T-helper 1 cell treated with Interleukin-12 subunit alpha and Interleukin-12 subunit beta and Interleukin-4 antibody, amounts not matched to agents 30 ng/mL and 1 ng/mL, for 36 hours (primary cell): ENCODE measurements at regions not wholly inside any gene's neighbourhood (a gene's known extent, or its start where the extent isn't known, plus 50 kb on each side); places are given as distances from the start of the nearest gene placed in this dataset.
"Not testable (repeated sequence)": the region's sequence is repeated elsewhere in the genome, so short reads cannot be mapped to it uniquely, and the experiment has no call there.

Source experiments
- intact Hi-C: fragments of 100-400 bp; cut with micrococcal nuclease; formaldehyde crosslinking; loops from one replicate; pipeline ENCODE4 v1.15.1; 2024

GRCh38 chr12:67070604-67071003 is 198.6 kb upstream of the CAND1 start:
- intact Hi-C loops: no loop called here

DNA sequence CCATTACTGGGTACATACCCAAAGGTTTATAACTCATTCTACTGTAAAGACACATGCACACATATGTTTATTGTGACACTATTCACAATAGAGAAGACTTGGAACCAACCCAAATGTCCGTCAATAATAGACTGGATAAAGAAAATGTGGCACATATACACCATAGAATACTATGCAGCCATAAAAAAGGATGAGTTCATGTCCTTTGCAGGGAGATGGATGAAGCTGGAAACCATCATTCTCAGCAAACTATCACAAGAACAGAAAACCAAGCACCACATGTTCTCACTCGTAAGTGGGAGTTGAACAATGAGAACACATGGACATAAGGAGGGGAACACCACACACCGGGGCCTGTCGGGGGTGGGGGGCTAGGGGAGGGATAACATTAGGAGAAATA is 196.9 kb upstream of the CAND1 start:
- intact Hi-C loops: not testable (repeated sequence)

GRCh38 chr12:67073336-67073735 is 195.8 kb upstream of the CAND1 start:
- intact Hi-C loops: no loop called here

DNA sequence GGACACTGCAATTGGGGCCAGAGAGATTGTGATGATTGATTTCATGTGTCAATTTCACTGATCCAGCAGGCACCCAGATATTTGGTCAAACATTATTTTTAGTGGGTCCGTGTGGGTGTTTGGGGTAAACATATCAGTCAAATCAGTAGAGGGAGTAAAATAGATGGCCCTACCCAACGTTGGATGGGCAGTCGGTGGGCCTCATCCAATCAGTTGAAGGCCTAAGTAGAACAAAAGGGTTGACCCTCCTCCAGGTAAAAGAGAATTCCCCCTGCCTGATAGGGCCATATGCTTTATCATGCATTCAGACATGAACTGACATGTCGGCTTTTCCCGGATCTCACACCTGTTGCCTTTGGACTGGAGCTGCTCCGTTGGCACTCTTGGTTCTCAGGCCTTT is 195.1 kb upstream of the CAND1 start:
- intact Hi-C loops: no loop called here

DNA sequence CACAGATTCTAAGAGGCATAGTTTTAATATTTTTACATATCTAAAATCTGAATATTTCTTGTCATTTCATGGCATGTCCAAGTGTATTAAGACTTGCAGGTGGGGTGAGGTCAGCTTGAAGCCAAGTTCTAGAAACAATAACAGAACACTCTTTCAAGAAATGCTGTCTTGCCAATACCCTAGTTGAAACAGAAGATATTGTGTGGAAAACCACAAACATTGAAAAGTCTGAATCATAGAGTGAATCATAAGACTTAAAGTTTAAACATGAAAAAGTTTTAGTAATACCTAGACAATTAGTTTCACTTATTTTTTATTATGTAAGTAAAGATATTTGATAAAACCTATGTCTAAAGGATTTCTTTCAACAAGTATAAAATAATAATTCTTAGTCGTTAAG is 191.5 kb upstream of the CAND1 start:
- intact Hi-C loops: no loop called here

- intact Hi-C loops: no loop called here
These were observed 190.2 kb upstream of the CAND1 start for GRCh38 chr12:67078957-67079356.

DNA sequence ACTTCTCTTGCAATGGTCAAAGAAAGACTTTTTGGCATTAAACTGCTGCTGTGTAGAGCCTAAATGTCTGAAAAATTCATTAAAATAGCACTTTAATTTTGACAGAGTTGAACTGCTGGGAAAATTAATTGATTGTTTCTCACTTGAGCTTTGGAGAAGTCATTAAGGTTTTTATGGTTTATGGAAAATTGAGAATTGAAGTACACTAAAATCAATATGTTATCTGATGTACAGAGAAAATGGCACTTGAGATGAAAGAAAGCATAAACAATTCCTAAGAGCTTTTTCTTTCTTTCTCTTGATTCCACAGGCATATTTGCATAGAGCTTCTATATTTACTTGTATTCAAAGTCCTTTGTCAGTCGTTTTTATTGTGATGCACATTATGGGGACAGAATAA is 188.5 kb upstream of the CAND1 start:
- intact Hi-C loops: no loop called here

DNA sequence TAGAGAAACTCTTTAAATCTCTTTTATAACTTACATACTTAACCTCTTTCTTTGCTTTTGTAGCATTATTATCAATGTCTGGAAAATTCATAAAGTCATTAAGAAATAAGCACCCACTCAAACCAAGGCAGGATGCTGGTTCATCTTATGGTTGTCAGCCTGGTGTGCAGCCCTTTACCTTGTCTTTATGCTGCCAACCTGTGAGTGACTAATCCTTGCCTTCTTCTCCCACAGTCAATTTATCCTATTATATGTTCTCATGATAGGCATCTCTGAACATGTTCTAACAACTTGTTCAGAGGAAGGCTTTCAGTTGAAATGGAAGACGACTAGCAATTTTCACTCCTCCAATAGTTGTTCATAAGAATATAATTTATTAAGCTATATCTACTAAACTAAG is 186.9 kb upstream of the CAND1 start:
- intact Hi-C loops: no loop called here

GRCh38 chr12:67085699-67086098 is 183.5 kb upstream of the CAND1 start:
- intact Hi-C loops: no loop called here

DNA sequence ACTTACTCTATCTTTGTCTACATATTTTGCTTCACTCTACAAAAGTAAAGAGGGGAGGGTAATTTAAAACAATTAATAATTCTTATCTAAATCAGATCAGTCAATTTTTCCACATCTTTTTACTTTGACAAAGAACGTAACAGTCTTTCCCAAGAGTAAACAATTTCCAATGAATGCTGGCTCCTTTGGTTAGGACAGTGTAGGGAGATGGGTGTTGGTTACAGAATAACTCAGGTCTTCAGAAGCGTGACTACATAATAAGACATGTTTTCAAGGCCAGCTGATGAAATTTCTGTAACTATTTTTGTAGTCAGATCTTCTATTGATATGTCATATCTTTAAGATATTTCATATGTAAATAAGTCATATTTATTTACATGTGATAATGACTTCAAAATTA is 183.0 kb upstream of the CAND1 start:
- intact Hi-C loops: no loop called here

DNA sequence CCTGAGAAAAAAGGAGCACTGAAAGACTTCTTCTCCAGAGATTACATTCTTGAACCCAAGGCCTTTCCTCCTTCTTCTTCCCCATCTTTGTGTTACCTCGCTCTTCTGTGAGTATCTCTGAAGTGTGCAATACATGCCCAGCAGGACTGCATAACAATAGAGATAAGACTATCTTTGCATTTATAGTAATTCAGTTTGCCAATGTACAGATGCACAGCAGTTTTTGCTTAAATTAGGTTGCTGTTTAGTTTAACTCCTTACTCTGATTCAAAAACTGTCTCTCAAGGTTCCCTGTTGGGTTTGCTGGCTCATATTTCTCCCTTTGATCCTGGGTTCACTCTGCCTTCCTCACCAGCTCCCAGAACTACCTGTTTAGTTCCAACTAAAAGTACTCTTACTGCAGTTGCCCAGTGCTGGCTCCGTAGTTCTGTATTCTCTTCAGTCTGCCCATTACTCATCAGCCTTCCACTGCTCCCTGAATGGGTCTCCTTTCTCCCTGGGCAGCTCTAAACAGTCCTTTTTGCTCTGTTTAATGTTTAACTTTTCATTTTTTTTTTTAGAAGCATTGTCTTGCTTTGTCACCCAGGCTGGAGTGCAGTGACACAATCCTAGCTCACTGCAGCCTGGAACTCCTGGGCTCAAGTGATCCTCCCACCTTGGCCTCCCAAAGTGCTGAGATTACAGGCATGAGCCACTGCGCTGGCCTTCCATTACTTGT is 180.6 kb upstream of the CAND1 start:
- intact Hi-C loops: no loop called here

- intact Hi-C loops: no loop called here
These were observed 178.0 kb upstream of the CAND1 start for GRCh38 chr12:67091204-67091603.

GRCh38 chr12:67091678-67092077 is 177.5 kb upstream of the CAND1 start:
- intact Hi-C loops: no loop called here

DNA sequence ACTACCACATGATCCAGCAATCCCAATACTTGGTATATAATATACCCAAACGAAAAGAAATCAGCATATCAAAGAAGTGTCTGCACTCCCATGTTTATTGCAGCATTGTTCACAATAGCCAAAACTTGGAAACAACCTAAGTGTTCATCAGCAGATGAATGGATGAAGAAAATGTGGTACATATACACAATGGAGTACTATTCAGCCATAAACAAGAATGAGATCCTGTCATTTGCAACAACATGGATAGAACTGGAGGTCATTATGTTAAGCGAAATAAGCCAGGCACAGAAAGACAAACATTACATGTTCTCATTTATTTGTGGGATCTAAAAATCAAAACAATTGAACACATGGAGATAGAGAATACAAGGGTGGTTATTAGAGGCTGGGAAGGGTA is 176.2 kb upstream of the CAND1 start:
- intact Hi-C loops: not testable (repeated sequence)

- intact Hi-C loops: no loop called here
These were observed 172.4 kb upstream of the CAND1 start for GRCh38 chr12:67096533-67097318.

GRCh38 chr12:67099858-67100257 is 169.3 kb upstream of the CAND1 start:
- intact Hi-C loops: no loop called here

DNA sequence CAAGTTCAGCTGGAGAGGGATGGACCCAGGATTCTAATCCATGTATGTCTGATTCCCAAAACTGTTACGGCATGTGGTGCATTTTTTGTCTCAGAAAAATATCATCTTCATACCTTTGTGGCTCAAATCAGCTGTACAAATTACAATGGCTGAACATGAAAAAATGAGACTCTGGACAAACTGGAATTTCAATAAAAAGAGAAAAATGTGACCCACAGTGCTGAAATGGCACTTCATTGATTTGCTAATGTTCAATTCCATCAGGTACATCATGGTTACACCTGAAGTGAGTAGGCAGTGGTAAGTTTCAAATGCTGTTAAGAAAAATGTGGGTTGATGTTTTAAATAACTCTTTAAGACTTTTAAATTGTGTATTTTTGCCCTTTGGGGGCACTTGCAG is 165.6 kb upstream of the CAND1 start:
- intact Hi-C loops: no loop called here

- intact Hi-C loops: no loop called here
These were observed 161.9 kb upstream of the CAND1 start for GRCh38 chr12:67107235-67107634.

DNA sequence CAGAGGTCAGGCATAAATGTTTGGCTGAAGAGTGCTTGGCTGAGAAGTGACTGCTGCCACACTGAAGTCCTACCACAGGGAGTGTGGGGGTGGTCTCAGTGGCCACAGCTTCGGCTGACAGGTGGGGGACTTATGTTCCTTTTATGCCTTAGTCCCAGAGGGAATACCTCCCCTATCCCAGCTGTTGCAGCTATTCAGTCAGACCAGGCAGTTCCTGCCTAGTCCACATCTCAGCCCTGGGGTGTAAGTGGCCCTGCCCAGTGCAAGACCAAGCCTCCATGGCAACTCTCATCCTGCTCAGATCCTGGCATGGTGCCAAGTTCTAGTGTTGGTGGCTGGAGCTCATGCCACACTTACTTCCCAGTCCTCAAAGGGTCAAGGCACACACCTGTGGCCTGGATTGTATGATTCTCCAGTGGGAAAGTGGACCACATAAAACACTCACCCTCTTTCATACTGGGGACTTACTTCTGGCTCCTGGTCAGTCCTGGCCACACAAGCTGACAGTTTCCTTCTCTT is 161.3 kb upstream of the CAND1 start:
- intact Hi-C loops: no loop called here

GRCh38 chr12:67110345-67110744 is 158.8 kb upstream of the CAND1 start:
- intact Hi-C loops: not testable (repeated sequence)

- intact Hi-C loops: no loop called here
These were observed 158.0 kb upstream of the CAND1 start for GRCh38 chr12:67111182-67111581.

DNA sequence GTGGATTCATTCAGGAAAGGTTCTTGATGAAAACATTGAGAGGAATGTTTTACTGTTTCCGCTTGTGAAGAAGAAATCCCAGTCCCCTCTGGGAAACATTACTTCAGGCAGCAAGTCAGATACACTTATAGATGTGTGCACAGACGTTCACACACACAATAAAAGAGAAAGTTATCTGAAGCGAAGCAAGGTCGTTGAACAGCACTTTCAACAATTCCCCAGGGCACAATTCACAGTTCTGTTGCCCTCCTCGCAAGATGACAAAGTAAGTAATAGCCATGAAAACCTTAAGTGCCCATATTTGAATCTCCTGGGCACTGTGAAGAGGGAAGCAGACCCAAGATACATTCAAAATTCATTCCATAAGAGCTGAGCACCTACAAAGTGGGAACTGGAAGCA is 156.6 kb upstream of the CAND1 start:
- intact Hi-C loops: no loop called here

DNA sequence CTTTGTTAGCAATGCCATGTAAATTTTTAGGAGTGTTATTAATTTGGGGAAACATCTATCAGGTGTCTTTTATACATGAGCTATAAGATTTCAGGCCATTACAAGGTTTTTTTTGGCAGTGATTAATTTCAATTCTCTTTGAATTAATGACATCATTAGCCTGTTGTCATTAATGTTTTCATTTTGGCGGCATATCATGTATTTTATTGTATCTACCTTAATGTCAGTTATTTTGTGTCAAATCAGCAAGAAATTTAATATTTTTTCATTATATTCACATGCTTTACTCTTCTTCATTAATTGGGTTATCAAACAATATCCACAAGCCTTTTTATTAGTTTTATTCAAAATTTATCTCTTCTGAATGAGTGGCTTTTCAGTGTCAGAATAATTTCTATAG is 153.0 kb upstream of the CAND1 start:
- intact Hi-C loops: no loop called here
